Breast epithelium (tissue), 3 donors: ENCODE measurements at regions not wholly inside any gene's neighbourhood (a gene's known extent, or its start where the extent isn't known, plus 50 kb on each side); places are given as distances from the start of the nearest gene placed in this dataset.

ENCODE experiments used
- CTCF ChIP-seq, 3 donors: fragments of 450-650 bp; IDR thresholded peaks; one replicate each; pipeline ENCODE4 v1.5.1; 2016 to 2017; ENCODE audit warnings: antibody characterized with exemption in 3 of 3, mild to moderate bottlenecking in 3 of 3, moderate library complexity in 3 of 3
- POLR2A ChIP-seq: fragments of 450-650 bp; IDR thresholded peaks from one replicate; pipeline ENCODE4 v1.6.1; 2016; ENCODE audit warnings: antibody characterized with exemption, mild to moderate bottlenecking, moderate library complexity
- POLR2AphosphoS5 ChIP-seq, 3 donors: sonication (generic); formaldehyde crosslinking; IDR thresholded peaks; one replicate each; pipeline ENCODE4 v1.6.1; 2017; ENCODE audit warnings: antibody characterized with exemption in 3 of 3

GRCh38 chr10:10307551-10307950, 710.1 kb upstream of the CELF2 start:
- TF ChIP-seq CTCF (IDR thresholded peaks at IDR 0.05), result no peak
- TF ChIP-seq POLR2AphosphoS5 (IDR thresholded peaks at IDR 0.05), result no peak
- no peak for TF ChIP-seq POLR2A
